Hematopoietic multipotent progenitor cell (in vitro differentiated cells): ENCODE measurements at regions not wholly inside any gene's neighbourhood (a gene's known extent, or its start where the extent isn't known, plus 50 kb on each side); places are given as distances from the start of the nearest gene placed in this dataset.

Experiments
- DNase-seq, 3 donors: peaks; one replicate each; pipeline ENCODE4 v3.0.0-alpha.2; 2011 to 2015; ENCODE audit warnings: low read depth in 2 of 3, low spot score in 2 of 3

DNA sequence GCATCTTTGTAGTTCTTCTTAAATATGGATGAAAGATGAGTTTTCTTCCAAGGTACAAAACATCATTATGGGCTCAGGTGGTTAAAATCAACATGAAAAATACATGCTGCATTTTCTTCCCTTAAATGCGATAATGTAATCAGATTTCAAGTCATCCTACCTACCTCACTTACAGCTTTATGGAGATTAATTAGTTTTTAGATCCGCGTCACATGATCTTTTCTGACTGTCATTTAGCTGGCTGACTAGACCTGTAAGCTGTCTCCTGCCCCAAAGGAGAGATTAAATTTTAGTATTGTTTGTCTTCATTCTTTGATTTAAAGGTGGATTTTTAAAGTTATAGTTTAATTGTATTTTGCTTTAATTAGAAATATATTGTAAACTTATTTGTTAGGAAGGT, 678.0 kb upstream of the ZEB2 start:
- no peak for DNase-seq

- DNase-seq = no peak
Observed at GRCh38 chr2:145194673-145195072, 674.8 kb upstream of the ZEB2 start.

GRCh38 chr2:145190031-145190703, 670.2 kb upstream of the ZEB2 start:
- DNase-seq = no peak

GRCh38 chr2:145186303-145186702, 666.4 kb upstream of the ZEB2 start:
- DNase-seq = no peak

- no peak for DNase-seq
Observed at GRCh38 chr2:145185696-145186095, 665.8 kb upstream of the ZEB2 start.

DNA sequence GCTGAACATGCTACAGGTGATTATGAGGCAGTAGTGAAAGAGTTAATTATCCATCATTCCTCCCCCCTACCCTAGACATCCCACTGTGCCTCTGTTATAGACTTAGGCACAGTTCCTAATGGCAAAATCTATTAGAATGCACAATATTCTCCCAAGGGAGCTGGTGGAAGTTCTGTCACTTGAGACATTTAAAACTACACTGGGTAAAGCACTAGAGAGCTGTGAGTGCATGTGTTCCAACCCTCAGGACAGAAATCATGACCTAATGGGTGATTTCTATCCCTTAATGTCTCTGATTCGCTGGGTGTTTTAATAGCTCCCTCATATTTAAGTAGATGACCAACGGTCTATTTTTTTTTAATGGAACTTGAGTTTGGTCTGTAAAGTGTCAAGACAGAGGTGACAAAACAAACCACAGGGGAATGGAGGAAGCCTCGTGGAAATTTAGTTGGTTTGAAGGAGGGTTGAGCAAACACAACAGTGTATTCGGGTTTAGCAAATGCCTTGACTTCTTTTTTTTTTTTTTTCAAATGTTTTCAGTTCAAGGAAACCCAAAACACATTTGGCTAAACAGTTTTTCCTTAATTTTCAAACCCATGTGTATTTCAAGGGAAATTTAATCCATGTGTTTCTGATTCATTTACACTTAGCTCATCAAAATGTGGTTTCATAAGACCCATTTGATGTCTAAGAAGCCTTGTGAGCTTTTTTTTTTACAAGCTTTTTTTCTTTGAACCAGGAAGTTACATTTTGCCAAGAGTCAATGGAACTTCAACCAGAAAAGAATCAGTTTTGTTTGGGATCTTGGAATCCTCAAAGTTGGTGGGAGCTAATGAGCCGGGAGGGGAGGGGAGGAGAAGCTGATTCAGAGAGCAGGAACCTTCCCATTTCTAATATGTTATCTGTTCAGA, 665.1 kb upstream of the ZEB2 start:
- DNase-seq = no peak

DNA sequence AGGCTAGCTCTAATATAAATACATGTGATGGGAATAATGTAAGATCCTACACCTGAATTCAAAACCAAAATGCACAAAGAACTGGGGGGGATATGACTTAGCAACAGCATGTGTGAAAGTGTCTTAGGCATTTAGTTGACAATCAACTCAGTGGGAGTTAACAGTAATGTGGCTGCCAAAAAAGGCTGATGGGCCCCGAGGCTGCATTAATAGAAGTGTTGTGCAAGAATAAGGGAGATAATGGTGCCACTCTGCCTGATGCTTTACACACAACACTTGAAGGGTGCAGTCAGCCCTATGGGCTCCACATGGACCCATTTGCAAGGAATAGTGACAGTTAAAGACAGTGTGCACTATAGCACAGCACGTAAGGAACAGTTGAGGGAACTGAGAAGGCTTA, 649.4 kb upstream of the ZEB2 start:
- DNase-seq = no peak

DNA sequence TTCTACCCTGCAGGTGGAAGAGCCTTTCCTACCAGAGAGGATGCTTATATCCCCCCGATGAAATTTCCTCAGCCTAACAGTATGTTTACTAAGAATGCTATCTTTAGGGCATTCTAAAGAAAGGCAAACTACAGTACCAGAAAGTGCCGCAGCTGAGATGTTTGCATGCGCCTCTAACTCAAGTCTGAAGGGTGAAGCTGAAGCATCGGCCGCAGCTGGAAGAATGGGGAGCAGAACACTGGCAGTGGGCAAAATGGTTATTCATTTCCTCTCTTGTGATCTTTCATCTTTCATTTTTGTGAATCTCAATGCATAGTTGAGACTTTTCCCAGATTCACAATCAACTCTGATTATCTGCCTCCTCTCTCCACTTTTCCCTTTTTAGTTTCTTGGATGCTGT, 648.2 kb upstream of the ZEB2 start:
- DNase-seq = no peak

DNA sequence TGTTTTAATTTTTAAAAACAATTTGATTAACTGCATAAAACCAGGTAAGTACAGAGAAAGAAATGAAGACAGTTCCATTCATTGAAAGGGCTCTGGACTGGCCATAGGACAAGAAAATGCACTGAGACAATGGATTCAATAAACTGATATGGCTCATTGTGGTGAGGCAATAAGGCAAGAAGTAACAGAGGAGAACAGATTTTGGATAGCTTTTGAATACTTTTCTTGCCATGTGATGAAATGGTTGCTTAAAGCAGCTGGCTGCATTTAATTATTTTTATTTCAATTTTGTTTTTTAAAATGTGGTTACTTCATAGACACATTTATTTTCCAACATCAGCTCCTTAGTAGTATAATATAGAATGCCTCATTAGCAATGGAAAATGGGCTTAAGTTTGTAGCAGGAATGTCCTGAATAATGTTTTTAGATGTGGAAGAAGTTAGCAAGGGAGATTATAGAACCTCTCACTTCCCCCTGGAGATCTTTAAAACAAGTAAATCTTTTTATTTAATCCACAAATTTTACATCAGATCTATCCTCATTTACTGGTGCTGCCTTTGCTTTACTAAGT, 646.9 kb upstream of the ZEB2 start:
- DNase-seq = no peak

DNA sequence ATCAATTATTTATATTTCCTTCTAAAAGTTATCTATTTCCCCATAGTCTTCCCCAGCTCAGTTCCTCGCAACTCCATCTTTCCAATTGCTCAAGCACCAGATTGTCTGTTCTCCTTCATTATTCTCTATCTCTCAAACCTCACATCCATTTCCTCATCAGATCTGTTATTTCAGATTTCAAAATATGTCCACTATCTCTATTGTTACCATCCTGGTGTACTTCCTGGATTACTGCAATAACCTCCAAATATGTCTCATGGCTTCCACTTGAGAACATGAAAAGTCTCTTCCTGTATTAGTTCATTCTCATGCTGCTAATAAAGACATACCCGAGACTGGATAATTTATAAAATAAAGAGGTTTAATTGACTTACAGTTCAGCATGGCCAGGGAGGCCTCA, 641.7 kb upstream of the ZEB2 start:
- no peak for DNase-seq

DNA sequence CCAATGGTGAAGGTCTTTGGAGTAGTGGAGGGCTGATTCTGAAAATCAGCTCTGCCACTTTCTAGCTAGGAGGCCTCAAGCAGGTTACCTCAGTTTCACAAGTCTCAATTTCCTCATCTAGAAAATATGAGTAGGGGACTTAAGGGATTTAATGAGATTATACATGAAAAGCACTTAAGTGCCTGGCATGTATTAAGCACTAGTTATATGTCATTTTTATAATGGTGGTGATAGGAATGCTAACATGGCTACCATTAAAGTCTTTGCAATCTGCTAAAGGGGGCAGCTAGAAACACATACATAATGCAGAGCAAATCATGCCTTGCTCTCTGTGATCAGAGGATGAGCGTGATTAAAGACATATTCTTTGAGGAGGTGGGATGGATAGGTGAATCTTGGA, 640.9 kb upstream of the ZEB2 start:
- DNase-seq = no peak

DNA sequence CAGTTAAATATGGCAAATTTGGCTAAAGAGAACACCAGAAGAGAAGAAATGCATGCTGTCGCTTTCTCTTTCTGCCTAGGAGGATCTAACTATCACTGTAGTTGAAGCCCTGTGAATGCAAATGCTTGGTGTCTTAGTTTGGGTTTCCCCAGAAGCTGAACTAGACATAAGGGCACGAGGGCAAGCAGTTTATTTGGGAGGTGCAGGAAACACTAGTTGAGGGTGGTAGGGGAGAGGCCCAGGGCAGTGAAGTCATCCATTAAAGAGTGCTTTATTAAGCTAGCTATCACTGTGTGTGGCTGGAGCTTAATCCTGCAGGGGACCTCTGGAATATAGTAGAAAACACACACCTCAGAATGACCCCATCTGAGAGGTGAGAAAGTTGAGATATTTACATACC, 639.8 kb upstream of the ZEB2 start:
- DNase-seq = no peak

GRCh38 chr2:145157741-145158591, 638.0 kb upstream of the ZEB2 start:
- DNase-seq = no peak

- no peak for DNase-seq
Observed at GRCh38 chr2:145157036-145157675, 637.2 kb upstream of the ZEB2 start.

DNA sequence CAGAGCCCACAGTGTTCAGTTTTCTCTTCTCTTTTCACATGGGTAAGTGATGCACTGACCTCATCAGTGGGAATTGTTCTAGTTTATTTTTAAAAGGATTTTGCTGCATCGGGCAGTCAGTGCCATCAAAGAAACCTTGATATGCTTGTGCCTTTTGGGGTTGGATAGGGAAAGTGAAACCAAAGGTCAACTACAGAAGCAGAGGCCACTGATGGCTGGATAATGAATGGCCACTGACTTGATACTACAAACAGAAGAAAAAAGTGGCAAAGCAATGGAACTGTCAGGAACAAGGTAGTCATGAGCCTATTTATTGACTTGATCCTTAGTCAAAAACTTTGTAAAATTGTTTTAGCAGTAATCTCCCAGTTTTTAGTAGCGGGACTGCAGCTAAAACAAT, 636.3 kb upstream of the ZEB2 start:
- DNase-seq = no peak

GRCh38 chr2:145155196-145155595, 635.3 kb upstream of the ZEB2 start:
- DNase-seq = no peak

DNA sequence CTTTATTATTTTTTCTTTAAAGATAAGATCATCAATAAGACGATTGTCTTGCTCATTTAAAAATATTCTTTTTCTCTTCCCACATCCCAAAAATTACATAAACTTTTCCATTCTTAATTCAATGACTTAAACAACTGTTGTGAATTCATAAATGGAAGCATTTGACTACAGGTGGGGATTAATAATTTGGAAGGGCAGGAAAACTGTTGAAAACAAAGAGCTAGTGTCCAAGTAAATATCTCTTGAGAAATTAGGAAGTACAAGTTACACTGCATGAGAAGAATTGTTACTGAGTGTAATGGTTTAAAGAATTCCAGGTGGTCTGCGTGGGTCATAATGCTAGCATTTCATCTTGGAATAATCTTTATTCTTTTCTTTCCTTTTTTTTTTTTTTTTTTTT, 634.8 kb upstream of the ZEB2 start:
- no peak for DNase-seq

- DNase-seq = no peak
Observed at GRCh38 chr2:145146691-145147090, 626.8 kb upstream of the ZEB2 start.

DNA sequence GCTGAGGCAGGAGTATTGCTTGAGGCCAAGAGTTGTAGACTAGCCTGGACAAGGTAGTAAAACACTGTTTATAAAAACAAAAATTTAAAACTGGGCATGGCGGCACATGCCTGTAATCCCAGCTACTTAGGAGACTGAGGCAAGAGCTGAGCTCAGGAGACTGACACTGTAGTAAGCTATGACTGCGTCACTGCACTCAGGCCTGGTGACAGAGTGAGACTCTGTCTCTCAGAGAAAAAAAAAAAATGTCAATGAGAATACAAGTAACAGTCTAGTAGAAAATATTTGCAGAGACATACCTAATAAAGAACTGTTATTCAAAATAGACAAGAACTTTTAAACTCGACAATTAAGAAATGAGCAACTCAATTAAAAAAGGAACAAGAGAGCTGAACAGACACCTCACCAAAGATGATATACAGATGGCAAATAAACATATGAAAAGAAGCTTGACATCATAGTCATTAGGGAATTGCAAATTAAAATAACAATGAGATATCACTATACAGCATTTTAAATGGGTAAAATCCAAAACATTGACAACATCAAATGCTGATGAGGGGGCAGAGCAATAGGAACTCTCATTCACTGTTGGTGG, 624.3 kb upstream of the ZEB2 start:
- DNase-seq = no peak

GRCh38 chr2:145141981-145142380, 622.1 kb upstream of the ZEB2 start:
- no peak for DNase-seq
